Vagina (tissue), 2 donors: ENCODE measurements at regions not wholly inside any gene's neighbourhood (a gene's known extent, or its start where the extent isn't known, plus 50 kb on each side); places are given as distances from the start of the nearest gene placed in this dataset.
"Not testable (repeated sequence)": the region's sequence is repeated elsewhere in the genome, so short reads cannot be mapped to it uniquely, and the experiment has no call there.

Source experiments
- POLR2A ChIP-seq, 2 donors: fragments of 450-650 bp; IDR thresholded peaks; one replicate each; pipeline ENCODE4 v1.6.1; 2017; ENCODE audit warnings: antibody characterized with exemption in 2 of 2, mild to moderate bottlenecking in 2 of 2, moderate library complexity in 2 of 2
- POLR2AphosphoS5 ChIP-seq, 2 donors: sonication (generic); formaldehyde crosslinking; IDR thresholded peaks; one replicate each; pipeline ENCODE4 v1.9.0; 2017; ENCODE audit warnings: antibody characterized with exemption in 2 of 2, mild to moderate bottlenecking in 2 of 2, low read depth in 1 of 2; ENCODE audit not compliant: insufficient read depth in 1 of 2
- TF ChIP-seq, protein P1 (sequence below), 3 experiments: fragments of 450-650 bp in 2 of 3; fragments of 200-600 bp in 1 of 3; sonication (generic) in 1 of 3; IDR thresholded peaks; one replicate each; pipeline ENCODE4 v1.5.1; 2017 to 2019; ENCODE audit warnings: antibody characterized with exemption in 3 of 3, mild to moderate bottlenecking in 2 of 3, moderate library complexity in 2 of 3

- TF ChIP-seq, protein P1, sequence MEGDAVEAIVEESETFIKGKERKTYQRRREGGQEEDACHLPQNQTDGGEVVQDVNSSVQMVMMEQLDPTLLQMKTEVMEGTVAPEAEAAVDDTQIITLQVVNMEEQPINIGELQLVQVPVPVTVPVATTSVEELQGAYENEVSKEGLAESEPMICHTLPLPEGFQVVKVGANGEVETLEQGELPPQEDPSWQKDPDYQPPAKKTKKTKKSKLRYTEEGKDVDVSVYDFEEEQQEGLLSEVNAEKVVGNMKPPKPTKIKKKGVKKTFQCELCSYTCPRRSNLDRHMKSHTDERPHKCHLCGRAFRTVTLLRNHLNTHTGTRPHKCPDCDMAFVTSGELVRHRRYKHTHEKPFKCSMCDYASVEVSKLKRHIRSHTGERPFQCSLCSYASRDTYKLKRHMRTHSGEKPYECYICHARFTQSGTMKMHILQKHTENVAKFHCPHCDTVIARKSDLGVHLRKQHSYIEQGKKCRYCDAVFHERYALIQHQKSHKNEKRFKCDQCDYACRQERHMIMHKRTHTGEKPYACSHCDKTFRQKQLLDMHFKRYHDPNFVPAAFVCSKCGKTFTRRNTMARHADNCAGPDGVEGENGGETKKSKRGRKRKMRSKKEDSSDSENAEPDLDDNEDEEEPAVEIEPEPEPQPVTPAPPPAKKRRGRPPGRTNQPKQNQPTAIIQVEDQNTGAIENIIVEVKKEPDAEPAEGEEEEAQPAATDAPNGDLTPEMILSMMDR (IDR thresholded peaks at IDR 0.05), result not testable (repeated sequence)
- not testable (repeated sequence) for TF ChIP-seq POLR2A (IDR thresholded peaks at IDR 0.05); POLR2AphosphoS5 (IDR thresholded peaks at IDR 0.05; ENCODE audit: insufficient read depth in 1 of 2, low read depth in 1 of 2)
These were observed 208.0 kb downstream of the NPIPA7 start for GRCh38 chr16:16586969-16587368.
